AML-193 (cell line): ENCODE measurements at regions not wholly inside any gene's neighbourhood (a gene's known extent, or its start where the extent isn't known, plus 50 kb on each side); places are given as distances from the start of the nearest gene placed in this dataset.
"Not testable (repeated sequence)": the region's sequence is repeated elsewhere in the genome, so short reads cannot be mapped to it uniquely, and the experiment has no call there.

ENCODE experiments used
- DNase-seq, 2 experiments: peaks; one replicate each; lab custom pipeline; 2025; lab: John Stamatoyannopoulos, UW

- not testable (repeated sequence) for DNase-seq
Observed at GRCh38 chr1:83468336-83468735, 530.6 kb downstream of the TTLL7 start.

DNA sequence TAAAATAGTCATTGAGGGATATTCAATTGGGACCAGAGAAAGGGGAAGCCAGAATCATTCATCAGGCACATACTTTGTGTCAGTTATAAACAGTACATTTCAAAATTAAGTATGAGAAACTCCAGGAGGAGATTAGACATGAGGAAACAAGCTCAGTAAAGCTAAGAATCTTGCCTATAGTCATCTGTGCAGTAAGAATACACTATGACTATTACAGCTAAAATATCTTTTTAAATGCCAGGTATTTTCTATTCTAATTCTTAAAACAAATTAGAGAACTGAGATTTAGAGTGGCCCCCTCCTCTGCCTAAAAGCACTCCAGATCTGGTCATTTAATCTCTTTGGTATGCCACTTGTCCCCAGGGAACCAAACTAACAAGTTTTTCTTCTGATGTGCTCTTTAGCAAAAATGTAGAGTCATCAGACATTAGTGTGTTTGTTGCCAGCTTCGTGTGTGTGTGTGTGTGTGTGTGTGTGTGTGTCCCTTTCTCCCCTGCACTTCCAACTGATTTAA lies 541.1 kb downstream of the TTLL7 start:
- DNase-seq, result not testable (repeated sequence)

DNA sequence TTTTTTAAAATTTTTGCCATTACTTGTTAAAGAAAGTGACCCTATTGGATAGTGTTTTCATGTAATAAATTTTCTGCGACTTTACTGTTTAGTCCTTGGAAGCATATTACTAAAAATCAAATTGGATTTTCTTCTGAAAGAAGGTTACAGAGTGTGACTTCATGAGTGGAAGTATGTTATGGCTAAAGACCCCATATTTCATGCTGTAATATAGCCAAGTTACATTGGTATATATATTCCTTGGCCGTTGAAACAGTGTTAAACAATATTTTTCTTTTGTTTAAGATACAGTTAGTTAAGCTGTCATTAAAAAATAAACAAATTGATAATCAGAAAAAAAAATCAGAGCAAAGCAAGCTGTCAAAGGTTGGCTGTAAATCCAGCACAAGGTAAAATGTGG lies 541.7 kb downstream of the TTLL7 start:
- not testable (repeated sequence) for DNase-seq

GRCh38 chr1:83455753-83456152 lies 543.2 kb downstream of the TTLL7 start:
- not testable (repeated sequence) for DNase-seq

DNA sequence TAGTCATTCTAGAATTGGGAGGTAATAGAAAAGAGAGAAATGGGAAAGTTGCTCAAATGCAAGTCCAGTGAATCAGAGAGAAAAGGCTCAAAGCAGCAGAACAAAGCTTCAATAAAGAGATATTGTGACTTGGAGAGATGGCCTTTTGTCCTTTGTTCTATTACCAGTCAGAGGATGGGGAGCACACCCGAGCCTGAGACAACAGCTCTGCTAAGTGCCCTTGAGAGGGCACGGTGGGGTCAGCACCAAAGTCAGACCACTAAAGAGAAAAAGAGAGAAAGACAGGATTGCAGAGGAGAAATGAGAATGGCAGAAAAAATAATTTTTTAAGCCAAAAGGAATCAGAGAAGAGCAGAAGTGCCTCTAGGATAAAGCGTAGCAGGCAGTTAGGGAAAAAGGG lies 553.1 kb downstream of the TTLL7 start:
- not testable (repeated sequence) for DNase-seq

DNA sequence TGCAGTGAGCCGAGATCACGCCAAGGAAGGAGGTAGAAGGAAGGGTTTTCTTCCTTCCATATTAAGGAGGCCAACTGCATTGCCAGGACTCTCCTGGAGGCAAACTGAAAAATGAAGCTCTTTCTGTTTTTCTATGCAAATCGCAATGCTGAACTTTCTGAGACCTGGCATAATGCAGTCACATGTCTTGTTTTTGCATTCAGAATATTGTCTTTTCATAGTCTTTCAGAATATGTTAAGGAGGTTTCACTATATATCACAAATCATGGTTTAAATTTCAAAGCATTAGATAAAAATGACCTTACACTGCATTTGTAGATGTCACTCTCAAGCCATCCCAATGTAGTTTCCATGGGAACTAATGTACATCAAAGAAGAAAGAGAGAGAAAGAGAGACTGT lies 556.5 kb downstream of the TTLL7 start:
- not testable (repeated sequence) for DNase-seq

DNA sequence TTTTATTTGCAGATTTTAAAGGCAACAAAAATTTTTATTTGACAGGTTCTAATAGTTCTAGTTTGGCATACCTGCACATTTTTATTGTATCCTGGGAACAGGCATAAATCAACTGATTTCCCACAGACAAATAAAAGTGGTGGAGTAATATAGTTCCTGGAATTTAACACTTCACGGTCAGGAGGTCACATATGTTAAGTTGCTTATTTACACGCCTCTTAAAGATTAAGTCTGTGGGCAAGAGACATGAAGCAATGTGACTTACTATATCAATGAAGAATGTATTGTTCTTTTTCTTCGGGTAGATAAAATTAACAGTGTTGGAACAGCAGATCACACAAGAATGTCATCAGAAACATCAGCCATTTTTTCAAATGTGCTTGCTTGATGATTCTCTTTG lies 558.3 kb downstream of the TTLL7 start:
- DNase-seq, result not testable (repeated sequence)

- DNase-seq, result not testable (repeated sequence)
Observed at GRCh38 chr1:83440021-83440420, 558.9 kb downstream of the TTLL7 start.

DNA sequence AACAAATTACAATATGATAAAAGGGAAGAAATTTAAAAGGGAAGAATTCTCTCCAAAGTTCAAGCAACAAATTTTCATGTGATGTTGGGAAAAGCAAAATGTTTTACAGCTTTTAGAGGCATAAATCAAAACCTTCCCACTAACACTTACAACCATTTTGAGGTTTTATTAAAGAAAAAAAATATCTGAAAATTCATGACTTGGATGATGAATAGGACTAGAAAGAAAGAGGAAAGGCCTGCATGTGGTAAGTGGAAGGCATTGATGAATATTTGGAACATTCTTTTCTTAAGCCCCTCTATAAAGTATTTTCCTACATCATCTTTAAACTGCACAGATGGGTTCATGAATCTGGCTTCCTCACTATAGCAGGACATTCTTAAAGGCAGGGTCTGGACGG lies 560.6 kb downstream of the TTLL7 start:
- DNase-seq, result not testable (repeated sequence)

GRCh38 chr1:83435336-83435735 lies 563.6 kb downstream of the TTLL7 start:
- DNase-seq, result not testable (repeated sequence)

DNA sequence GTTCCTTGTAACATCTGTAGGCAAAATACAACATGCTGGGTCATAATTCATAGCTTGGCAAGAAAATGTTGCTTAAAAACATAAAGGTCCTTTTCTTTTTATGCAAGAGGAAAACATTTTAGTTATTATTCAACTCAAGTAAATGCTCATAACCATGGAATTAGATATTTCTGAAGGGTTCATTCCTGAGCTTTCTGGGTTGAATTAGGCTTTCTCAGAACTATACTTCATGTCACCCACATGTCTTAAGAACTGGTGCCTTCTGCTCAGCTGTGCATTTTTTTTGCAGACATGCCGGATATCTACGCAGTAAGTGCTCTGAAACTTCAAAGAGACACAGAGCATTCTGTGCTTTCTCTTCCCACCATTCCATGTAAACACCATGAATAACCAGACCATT lies 571.4 kb downstream of the TTLL7 start:
- DNase-seq, result not testable (repeated sequence)

- DNase-seq, result not testable (repeated sequence)
Observed at GRCh38 chr1:83423382-83423781, 575.5 kb downstream of the TTLL7 start.

- DNase-seq, result no peak
Observed at GRCh38 chr1:83418558-83418957, 580.4 kb downstream of the TTLL7 start.

DNA sequence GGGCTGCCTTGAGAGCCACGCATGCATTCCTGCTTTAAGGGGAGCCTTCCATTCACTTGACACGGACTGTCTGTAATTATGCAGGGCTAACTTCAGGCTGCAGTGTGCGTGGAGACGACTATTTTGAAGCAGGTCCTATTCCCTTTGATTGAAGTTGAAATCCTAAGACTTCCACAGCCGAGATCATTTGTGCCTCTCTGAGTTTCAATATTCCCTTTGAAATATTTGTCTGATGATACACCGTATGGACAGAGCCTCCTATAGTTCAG lies 585.2 kb downstream of the TTLL7 start:
- not testable (repeated sequence) for DNase-seq

DNA sequence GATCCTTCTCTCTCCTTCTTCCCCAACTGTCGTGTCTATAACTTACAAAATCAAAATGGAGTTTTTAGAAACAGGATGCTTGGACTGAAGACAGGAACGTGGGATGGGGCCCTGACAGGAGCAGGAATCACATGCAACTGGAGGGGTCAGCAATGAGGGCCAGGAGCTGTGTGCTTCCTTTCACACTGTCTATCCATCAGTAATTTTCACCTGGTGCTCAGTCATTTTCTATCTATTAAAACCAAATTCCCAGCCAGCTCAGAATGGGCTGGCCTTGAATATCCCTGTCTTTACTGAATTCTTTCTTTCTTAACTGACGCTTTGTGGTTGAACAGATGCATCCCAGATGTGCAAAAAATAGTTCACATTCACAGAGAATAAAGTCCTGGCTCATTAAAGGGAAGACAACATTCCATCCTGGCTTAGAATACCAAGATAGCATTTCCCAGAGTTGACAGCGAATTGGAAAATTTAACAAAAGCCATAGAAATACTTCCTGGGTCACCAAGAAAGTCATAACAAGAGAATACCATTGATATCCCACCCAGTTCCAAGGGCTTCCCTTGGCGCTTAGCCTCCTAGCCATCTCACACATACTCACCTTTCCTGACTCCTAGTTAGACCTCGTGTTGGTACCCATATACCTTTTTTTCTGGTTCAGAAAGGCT lies 588.1 kb downstream of the TTLL7 start:
- not testable (repeated sequence) for DNase-seq

- not testable (repeated sequence) for DNase-seq
Observed at GRCh38 chr1:83406693-83407371, 592.1 kb downstream of the TTLL7 start.

DNA sequence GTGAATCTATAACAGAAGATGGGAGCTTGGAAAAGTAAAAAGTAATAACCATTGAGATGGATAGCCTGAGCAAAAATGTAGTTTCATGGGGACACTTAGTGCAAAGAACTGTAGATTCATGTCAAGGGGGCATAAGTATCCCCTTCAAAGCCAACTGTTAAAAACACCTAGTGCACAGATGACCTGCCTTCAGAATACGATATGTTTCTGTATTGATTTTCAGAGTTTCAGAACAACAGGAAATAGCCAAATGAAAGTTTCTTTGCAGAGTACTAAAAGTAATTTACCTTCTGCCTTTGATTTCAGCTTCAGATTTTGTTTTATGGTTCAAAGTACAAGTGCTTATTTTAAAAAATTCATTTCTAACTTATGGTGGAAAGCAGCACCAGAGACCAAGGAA lies 593.1 kb downstream of the TTLL7 start:
- not testable (repeated sequence) for DNase-seq

GRCh38 chr1:83403500-83403899 lies 595.4 kb downstream of the TTLL7 start:
- DNase-seq, result not testable (repeated sequence)

DNA sequence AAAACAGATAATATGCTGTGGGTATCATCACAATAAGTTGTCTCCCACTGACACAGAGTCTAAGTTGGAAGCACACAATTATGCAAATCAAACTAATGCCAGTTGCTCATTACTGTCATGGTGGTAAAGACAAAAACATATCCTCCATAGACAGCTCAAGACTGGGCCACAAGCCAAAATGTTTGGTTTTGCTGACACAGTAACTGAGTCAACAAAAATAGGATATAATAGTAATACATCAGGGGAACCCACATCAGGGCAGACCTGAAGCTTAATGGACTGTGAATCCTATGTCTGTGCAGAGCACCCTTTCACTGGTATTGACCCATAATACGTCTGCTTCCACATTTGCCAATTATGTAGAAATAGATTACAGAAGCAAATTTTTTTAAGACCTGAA lies 597.8 kb downstream of the TTLL7 start:
- not testable (repeated sequence) for DNase-seq

- not testable (repeated sequence) for DNase-seq
Observed at GRCh38 chr1:83400173-83400572, 598.8 kb downstream of the TTLL7 start.

- DNase-seq, result not testable (repeated sequence)
Observed at GRCh38 chr1:83398125-83398524, 600.8 kb downstream of the TTLL7 start.

- not testable (repeated sequence) for DNase-seq
Observed at GRCh38 chr1:83395130-83395529, 603.8 kb downstream of the TTLL7 start.

- DNase-seq, result not testable (repeated sequence)
Observed at GRCh38 chr1:83386946-83387345, 612.0 kb downstream of the TTLL7 start.
